ENCODE measurements at regions not wholly inside any gene's neighbourhood (a gene's known extent, or its start where the extent isn't known, plus 50 kb on each side); places are given as distances from the start of the nearest gene placed in this dataset.

GRCh38 chr21:27691516-27691915 lies 724.6 kb upstream of the ADAMTS5 start:
- peaks cover 19% of the 10 kb centered on the region for H3K4me1 Mint-ChIP-seq
- DNase-seq (ENCODE audit: low spot score): no peak
- H3K27ac Mint-ChIP-seq: no peak overlapping the region
- no peak for ATAC-seq
- no peak overlapping the region for H3K4me3 Mint-ChIP-seq
- no peaks in the 10 kb centered on the region for H3K27me3 Mint-ChIP-seq (ENCODE audit: low read depth)
- H3K36me3 Mint-ChIP-seq: peaks cover 19% of the 10 kb centered on the region
- TF ChIP-seq ZNF423 (CRISPR knock-in tag; IDR thresholded peaks at IDR 0.05): no peak
- TF ChIP-seq GABPB1 (CRISPR knock-in tag; IDR thresholded peaks at IDR 0.05): no peak
- TF ChIP-seq KAT7 (CRISPR knock-in tag; IDR thresholded peaks at IDR 0.05; ENCODE audit: borderline replicate concordance): no peak
- no peak for TF ChIP-seq ZNF317 (CRISPR knock-in tag; IDR thresholded peaks at IDR 0.05; ENCODE audit: borderline replicate concordance, low read depth)
- TF ChIP-seq SMAD4 (CRISPR knock-in tag; IDR thresholded peaks at IDR 0.05): no peak
- no peak for TF ChIP-seq ELF4 (CRISPR knock-in tag; IDR thresholded peaks at IDR 0.05; ENCODE audit: low read depth)
- TF ChIP-seq, protein P1, sequence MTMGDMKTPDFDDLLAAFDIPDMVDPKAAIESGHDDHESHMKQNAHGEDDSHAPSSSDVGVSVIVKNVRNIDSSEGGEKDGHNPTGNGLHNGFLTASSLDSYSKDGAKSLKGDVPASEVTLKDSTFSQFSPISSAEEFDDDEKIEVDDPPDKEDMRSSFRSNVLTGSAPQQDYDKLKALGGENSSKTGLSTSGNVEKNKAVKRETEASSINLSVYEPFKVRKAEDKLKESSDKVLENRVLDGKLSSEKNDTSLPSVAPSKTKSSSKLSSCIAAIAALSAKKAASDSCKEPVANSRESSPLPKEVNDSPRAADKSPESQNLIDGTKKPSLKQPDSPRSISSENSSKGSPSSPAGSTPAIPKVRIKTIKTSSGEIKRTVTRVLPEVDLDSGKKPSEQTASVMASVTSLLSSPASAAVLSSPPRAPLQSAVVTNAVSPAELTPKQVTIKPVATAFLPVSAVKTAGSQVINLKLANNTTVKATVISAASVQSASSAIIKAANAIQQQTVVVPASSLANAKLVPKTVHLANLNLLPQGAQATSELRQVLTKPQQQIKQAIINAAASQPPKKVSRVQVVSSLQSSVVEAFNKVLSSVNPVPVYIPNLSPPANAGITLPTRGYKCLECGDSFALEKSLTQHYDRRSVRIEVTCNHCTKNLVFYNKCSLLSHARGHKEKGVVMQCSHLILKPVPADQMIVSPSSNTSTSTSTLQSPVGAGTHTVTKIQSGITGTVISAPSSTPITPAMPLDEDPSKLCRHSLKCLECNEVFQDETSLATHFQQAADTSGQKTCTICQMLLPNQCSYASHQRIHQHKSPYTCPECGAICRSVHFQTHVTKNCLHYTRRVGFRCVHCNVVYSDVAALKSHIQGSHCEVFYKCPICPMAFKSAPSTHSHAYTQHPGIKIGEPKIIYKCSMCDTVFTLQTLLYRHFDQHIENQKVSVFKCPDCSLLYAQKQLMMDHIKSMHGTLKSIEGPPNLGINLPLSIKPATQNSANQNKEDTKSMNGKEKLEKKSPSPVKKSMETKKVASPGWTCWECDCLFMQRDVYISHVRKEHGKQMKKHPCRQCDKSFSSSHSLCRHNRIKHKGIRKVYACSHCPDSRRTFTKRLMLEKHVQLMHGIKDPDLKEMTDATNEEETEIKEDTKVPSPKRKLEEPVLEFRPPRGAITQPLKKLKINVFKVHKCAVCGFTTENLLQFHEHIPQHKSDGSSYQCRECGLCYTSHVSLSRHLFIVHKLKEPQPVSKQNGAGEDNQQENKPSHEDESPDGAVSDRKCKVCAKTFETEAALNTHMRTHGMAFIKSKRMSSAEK (CRISPR knock-in tag; IDR thresholded peaks at IDR 0.05; ENCODE audit: borderline replicate concordance): no peak
- no peak for TF ChIP-seq ATF1 (CRISPR knock-in tag; IDR thresholded peaks at IDR 0.05)
- TF ChIP-seq SMAD3 (CRISPR knock-in tag; IDR thresholded peaks at IDR 0.05; ENCODE audit: borderline replicate concordance): no peak
- TF ChIP-seq, protein P2, sequence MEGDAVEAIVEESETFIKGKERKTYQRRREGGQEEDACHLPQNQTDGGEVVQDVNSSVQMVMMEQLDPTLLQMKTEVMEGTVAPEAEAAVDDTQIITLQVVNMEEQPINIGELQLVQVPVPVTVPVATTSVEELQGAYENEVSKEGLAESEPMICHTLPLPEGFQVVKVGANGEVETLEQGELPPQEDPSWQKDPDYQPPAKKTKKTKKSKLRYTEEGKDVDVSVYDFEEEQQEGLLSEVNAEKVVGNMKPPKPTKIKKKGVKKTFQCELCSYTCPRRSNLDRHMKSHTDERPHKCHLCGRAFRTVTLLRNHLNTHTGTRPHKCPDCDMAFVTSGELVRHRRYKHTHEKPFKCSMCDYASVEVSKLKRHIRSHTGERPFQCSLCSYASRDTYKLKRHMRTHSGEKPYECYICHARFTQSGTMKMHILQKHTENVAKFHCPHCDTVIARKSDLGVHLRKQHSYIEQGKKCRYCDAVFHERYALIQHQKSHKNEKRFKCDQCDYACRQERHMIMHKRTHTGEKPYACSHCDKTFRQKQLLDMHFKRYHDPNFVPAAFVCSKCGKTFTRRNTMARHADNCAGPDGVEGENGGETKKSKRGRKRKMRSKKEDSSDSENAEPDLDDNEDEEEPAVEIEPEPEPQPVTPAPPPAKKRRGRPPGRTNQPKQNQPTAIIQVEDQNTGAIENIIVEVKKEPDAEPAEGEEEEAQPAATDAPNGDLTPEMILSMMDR (IDR thresholded peaks at IDR 0.05): no peak
- no peak for TF ChIP-seq CREB1 (CRISPR knock-in tag; IDR thresholded peaks at IDR 0.05)
- no peak for TF ChIP-seq ZNF219 (CRISPR knock-in tag; IDR thresholded peaks at IDR 0.05; ENCODE audit: borderline replicate concordance)
- TF ChIP-seq ZSCAN18 (CRISPR knock-in tag; IDR thresholded peaks at IDR 0.05): no peak
- TF ChIP-seq E2F1 (CRISPR knock-in tag; IDR thresholded peaks at IDR 0.05): no peak
- TF ChIP-seq, protein P3, sequence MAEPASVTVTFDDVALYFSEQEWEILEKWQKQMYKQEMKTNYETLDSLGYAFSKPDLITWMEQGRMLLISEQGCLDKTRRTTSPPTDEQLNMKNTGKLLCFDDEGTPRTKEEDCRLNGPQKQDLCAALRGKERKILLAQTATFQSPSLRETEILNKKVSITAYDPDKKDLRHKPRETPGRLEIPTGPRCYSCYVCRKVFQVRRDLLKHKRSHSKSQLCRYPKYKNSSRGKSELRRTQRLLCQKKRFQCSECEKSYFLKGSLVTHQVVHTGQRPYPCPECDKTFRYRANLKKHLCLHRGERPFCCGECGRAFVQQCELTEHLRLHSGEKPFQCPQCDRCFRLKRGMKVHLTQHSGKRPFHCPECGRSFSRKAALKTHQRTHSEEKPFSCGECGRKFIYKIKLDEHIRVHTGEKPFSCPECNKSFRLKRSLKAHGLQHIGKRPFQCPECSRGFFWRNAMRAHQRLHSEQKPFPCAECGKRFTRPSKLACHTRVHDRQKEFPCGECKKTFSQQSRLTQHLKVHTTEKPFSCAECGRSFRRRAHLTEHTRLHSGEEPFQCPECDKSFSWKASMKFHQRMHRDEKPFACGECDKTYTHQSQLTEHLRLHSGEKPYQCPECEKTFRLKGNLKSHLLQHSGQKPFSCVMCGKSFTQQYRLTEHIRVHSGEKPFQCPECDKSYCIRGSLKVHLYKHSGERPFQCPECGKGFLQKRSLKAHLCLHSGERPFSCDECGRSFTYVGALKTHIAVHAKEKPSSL (CRISPR knock-in tag; conservative IDR thresholded peaks at IDR 0.05): no peak
- TF ChIP-seq, protein P4, sequence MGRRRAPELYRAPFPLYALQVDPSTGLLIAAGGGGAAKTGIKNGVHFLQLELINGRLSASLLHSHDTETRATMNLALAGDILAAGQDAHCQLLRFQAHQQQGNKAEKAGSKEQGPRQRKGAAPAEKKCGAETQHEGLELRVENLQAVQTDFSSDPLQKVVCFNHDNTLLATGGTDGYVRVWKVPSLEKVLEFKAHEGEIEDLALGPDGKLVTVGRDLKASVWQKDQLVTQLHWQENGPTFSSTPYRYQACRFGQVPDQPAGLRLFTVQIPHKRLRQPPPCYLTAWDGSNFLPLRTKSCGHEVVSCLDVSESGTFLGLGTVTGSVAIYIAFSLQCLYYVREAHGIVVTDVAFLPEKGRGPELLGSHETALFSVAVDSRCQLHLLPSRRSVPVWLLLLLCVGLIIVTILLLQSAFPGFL (CRISPR knock-in tag; IDR thresholded peaks at IDR 0.05; ENCODE audit: borderline replicate concordance): no peak
- TF ChIP-seq, protein P5, sequence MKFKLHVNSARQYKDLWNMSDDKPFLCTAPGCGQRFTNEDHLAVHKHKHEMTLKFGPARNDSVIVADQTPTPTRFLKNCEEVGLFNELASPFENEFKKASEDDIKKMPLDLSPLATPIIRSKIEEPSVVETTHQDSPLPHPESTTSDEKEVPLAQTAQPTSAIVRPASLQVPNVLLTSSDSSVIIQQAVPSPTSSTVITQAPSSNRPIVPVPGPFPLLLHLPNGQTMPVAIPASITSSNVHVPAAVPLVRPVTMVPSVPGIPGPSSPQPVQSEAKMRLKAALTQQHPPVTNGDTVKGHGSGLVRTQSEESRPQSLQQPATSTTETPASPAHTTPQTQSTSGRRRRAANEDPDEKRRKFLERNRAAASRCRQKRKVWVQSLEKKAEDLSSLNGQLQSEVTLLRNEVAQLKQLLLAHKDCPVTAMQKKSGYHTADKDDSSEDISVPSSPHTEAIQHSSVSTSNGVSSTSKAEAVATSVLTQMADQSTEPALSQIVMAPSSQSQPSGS (CRISPR knock-in tag; IDR thresholded peaks at IDR 0.05; ENCODE audit: borderline replicate concordance, low read depth): no peak
- no peak for TF ChIP-seq SOX15 (CRISPR knock-in tag; IDR thresholded peaks at IDR 0.05)
- no peak for TF ChIP-seq ARID4B (CRISPR knock-in tag; IDR thresholded peaks at IDR 0.05; ENCODE audit: borderline replicate concordance)
- ChIA-PET POLR2A (no interaction called here), CTCF (no interaction called here)
- peaks cover 23% of the 10 kb centered on the region for H3K9me3 Mint-ChIP-seq
